ENCODE measurements at regions not wholly inside any gene's neighbourhood (a gene's known extent, or its start where the extent isn't known, plus 50 kb on each side); places are given as distances from the start of the nearest gene placed in this dataset.

GRCh38 chr6:155993240-155993639 lies 537.6 kb upstream of the NOX3 start:
- TF ChIP-seq CTCF (conservative IDR thresholded peaks at IDR 0.05; ENCODE audit: low read length) (no peak), EZH2phosphoT487 (IDR thresholded peaks at IDR 0.05; ENCODE audit: borderline replicate concordance, low read depth, low read length) (no peak)

Measured in OCI-LY7 (cell line).